Endodermal cell (in vitro differentiated cells): ENCODE measurements at regions not wholly inside any gene's neighbourhood (a gene's known extent, or its start where the extent isn't known, plus 50 kb on each side); places are given as distances from the start of the nearest gene placed in this dataset.

Experiments
- DNase-seq: peaks from one replicate; pipeline ENCODE4 v3.0.0-alpha.2; 2017
- H3K27ac ChIP-seq: 2 replicates; pipeline ENCODE4 v1.5.1; 2013; ENCODE audit warnings: mild to moderate bottlenecking, low read depth, low read length, moderate library complexity
- H3K27me3 ChIP-seq: 2 replicates; pipeline ENCODE4 v1.6.1; 2013; ENCODE audit warnings: mild to moderate bottlenecking, low read length, moderate library complexity; ENCODE audit not compliant: insufficient read depth, control insufficient read depth, poor library complexity, severe bottlenecking
- H3K36me3 ChIP-seq: 2 replicates; pipeline ENCODE4 v1.7.0; 2013; ENCODE audit warnings: mild to moderate bottlenecking, low read length, moderate library complexity; ENCODE audit not compliant: control insufficient read depth, insufficient read depth
- H3K4me1 ChIP-seq: one replicate; pipeline ENCODE4 v1.7.0; 2013; ENCODE audit warnings: low read length; ENCODE audit not compliant: control insufficient read depth, insufficient read depth
- H3K4me3 ChIP-seq: 2 replicates; pipeline ENCODE4 v1.5.1; 2013; ENCODE audit warnings: mild to moderate bottlenecking, low read length, moderate library complexity
- H3K9ac ChIP-seq: 2 replicates; pipeline ENCODE4 v1.6.1; 2013; ENCODE audit warnings: mild to moderate bottlenecking, low read length, moderate library complexity; ENCODE audit not compliant: poor library complexity, severe bottlenecking; ENCODE audit errors: extremely low read depth
- H3K9me3 ChIP-seq: 2 replicates; pipeline ENCODE4 v1.6.1; 2013; ENCODE audit warnings: mild to moderate bottlenecking, low read length, moderate library complexity; ENCODE audit not compliant: control insufficient read depth
- H3K27ac Mint-ChIP-seq: 2 replicates; pipeline ENCODE4 v1.8.0; 2020; ENCODE audit warnings: mixed read lengths
- H3K27me3 Mint-ChIP-seq: 2 replicates; pipeline ENCODE4 v1.8.0; 2021; ENCODE audit warnings: mild to moderate bottlenecking, mixed read lengths; ENCODE audit not compliant: insufficient read depth
- H3K36me3 Mint-ChIP-seq: 2 replicates; pipeline ENCODE4 v1.8.0; 2020; ENCODE audit warnings: low read depth, mixed read lengths
- H3K4me1 Mint-ChIP-seq: 2 replicates; pipeline ENCODE4 v1.8.0; 2020; ENCODE audit warnings: mixed read lengths
- H3K4me3 Mint-ChIP-seq: 2 replicates; pipeline ENCODE4 v1.8.0; 2020; ENCODE audit warnings: mild to moderate bottlenecking, moderate library complexity, mixed read lengths
- H3K9me3 Mint-ChIP-seq: 2 replicates; pipeline ENCODE4 v1.8.0; 2020; ENCODE audit warnings: mild to moderate bottlenecking, mixed read lengths
- CTCF ChIP-seq: fragments of 200-600 bp; sonication (generic); conservative IDR thresholded peaks from 2 replicates; pipeline ENCODE4 v1.5.0; 2021; ENCODE audit warnings: antibody characterized with exemption, mild to moderate bottlenecking
- WGBS, 2 experiments: methylation state at CpG; one replicate each; pipeline versions ENCODE4 v1.1.5 to v1.1.7; 2013; ENCODE audit warnings: missing lambda C conversion rate in 2 of 2, mixed read lengths in 1 of 2; ENCODE audit not compliant: insufficient coverage in 1 of 2, insufficient read length in 1 of 2; 5-methylcytosine and 5-hydroxymethylcytosine counted together

- Mint-ChIP-seq H3K27me3 (no peaks in the 10 kb centered on the region), H3K36me3 (no peaks in the 10 kb centered on the region), H3K27ac (no peak overlapping the region), H3K4me3 (no peak overlapping the region), H3K4me1 (peaks cover 2% of the 10 kb centered on the region), H3K9me3 (peaks cover 4% of the 10 kb centered on the region)
- Histone ChIP-seq H3K4me1 (no peaks in the 10 kb centered on the region), H3K9me3 (peaks cover 3% of the 10 kb centered on the region), H3K27ac (no peak overlapping the region), H3K9ac (no peak overlapping the region), H3K36me3 (no peaks in the 10 kb centered on the region), H3K27me3 (no peaks in the 10 kb centered on the region), H3K4me3 (no peak overlapping the region)
- 77 to 82% methylated on average over 2 to 6 of the region's 6 CpGs for WGBS, 2 experiments
- no peak for TF ChIP-seq CTCF
- DNase-seq = no peak
Observed at GRCh38 chr2:9087121-9087681, 83.7 kb upstream of the MBOAT2 start.

GRCh38 chr2:9086465-9086864 lies 83.0 kb upstream of the MBOAT2 start:
- H3K36me3 ChIP-seq = no peaks in the 10 kb centered on the region
- H3K4me3 ChIP-seq = no peak overlapping the region
- DNase-seq = no peak
- peaks cover 10% of the 10 kb centered on the region for H3K9me3 ChIP-seq
- H3K27me3 Mint-ChIP-seq = no peaks in the 10 kb centered on the region
- peaks cover 10% of the 10 kb centered on the region for H3K9me3 Mint-ChIP-seq
- no peaks in the 10 kb centered on the region for H3K27me3 ChIP-seq
- H3K4me1 ChIP-seq = no peaks in the 10 kb centered on the region
- peaks cover 2% of the 10 kb centered on the region for H3K4me1 Mint-ChIP-seq
- H3K9ac ChIP-seq = no peak overlapping the region
- H3K36me3 Mint-ChIP-seq = no peaks in the 10 kb centered on the region
- no peak overlapping the region for H3K4me3 Mint-ChIP-seq
- no peak overlapping the region for H3K27ac Mint-ChIP-seq
- no peak for TF ChIP-seq CTCF
- no peak overlapping the region for H3K27ac ChIP-seq
- 84 to 91% methylated on average over 7 of the region's 7 CpGs for WGBS, 2 experiments

- H3K4me1 Mint-ChIP-seq = peaks cover 2% of the 10 kb centered on the region
- H3K27me3 Mint-ChIP-seq = no peaks in the 10 kb centered on the region
- H3K36me3 Mint-ChIP-seq = no peaks in the 10 kb centered on the region
- WGBS, 2 experiments = 89 to 94% methylated on average over 2 of the region's 2 CpGs
- H3K27me3 ChIP-seq = no peaks in the 10 kb centered on the region
- no peak for DNase-seq
- H3K36me3 ChIP-seq = no peaks in the 10 kb centered on the region
- peaks cover 13% of the 10 kb centered on the region for H3K9me3 ChIP-seq
- H3K9me3 Mint-ChIP-seq = peaks cover 13% of the 10 kb centered on the region
- H3K9ac ChIP-seq = no peak overlapping the region
- H3K4me3 ChIP-seq = no peak overlapping the region
- no peak overlapping the region for H3K27ac ChIP-seq
- no peaks in the 10 kb centered on the region for H3K4me1 ChIP-seq
- no peak overlapping the region for H3K4me3 Mint-ChIP-seq
- H3K27ac Mint-ChIP-seq = no peak overlapping the region
- TF ChIP-seq CTCF = no peak
Observed at GRCh38 chr2:9085353-9085752, 81.9 kb upstream of the MBOAT2 start.
